Keratinocyte (primary cell): ENCODE measurements at regions not wholly inside any gene's neighbourhood (a gene's known extent, or its start where the extent isn't known, plus 50 kb on each side); places are given as distances from the start of the nearest gene placed in this dataset.
"Not testable (repeated sequence)": the region's sequence is repeated elsewhere in the genome, so short reads cannot be mapped to it uniquely, and the experiment has no call there.

Experiments
- DNase-seq: peaks from one replicate; pipeline ENCODE4 v3.0.0-alpha.2; 2011; ENCODE audit warnings: low read depth, missing footprints, low spot score
- FAIRE-seq: peaks from 2 replicates; lab custom pipeline; 2011; peaks lifted over from hg19 to GRCh38; lab: Jason Lieb, UNC
- H2AFZ ChIP-seq: 2 replicates; pipeline ENCODE4 v1.6.0; 2012; ENCODE audit warnings: low read length, control low read depth, inconsistent platforms; ENCODE audit not compliant: control insufficient read depth
- H3K27ac ChIP-seq: 2 replicates; pipeline ENCODE4 v1.5.1; 2011; ENCODE audit warnings: low read length; ENCODE audit not compliant: control insufficient read depth, insufficient read depth
- H3K27me3 ChIP-seq: 3 replicates; pipeline ENCODE4 v1.6.0; 2011; ENCODE audit warnings: low read length; ENCODE audit not compliant: control insufficient read depth, insufficient read depth; ENCODE audit errors: extremely low read depth
- H3K36me3 ChIP-seq, 2 experiments: 2 replicates in 1 of 2; 3 replicates in 1 of 2; pipeline ENCODE4 v1.5.1; 2011; ENCODE audit warnings: low read length in 2 of 2, mild to moderate bottlenecking in 1 of 2; ENCODE audit not compliant: control insufficient read depth in 2 of 2, insufficient read depth in 2 of 2; ENCODE audit errors: extremely low read depth in 1 of 2
- H3K4me1 ChIP-seq: 3 replicates; pipeline ENCODE4 v1.5.1; 2011; ENCODE audit warnings: low read length; ENCODE audit not compliant: control insufficient read depth, insufficient read depth; ENCODE audit errors: extremely low read depth
- H3K4me2 ChIP-seq: 3 replicates; pipeline ENCODE4 v1.6.0; 2011; ENCODE audit warnings: low read depth, low read length; ENCODE audit not compliant: control insufficient read depth, insufficient read depth; ENCODE audit errors: extremely low read depth
- H3K4me3 ChIP-seq, 3 experiments: fragments of 200-600 bp in 1 of 3; sonication (generic) in 1 of 3; 2 replicates in 2 of 3; 3 replicates in 1 of 3; pipeline ENCODE4 v1.5.1; 2011 to 2016; ENCODE audit warnings: low read length in 3 of 3, mild to moderate bottlenecking in 3 of 3, control low read depth in 2 of 3, inconsistent platforms in 1 of 3, low read depth in 1 of 3, mixed read lengths in 1 of 3, mixed run types in 1 of 3, moderate library complexity in 1 of 3; ENCODE audit not compliant: control insufficient read depth in 2 of 3, insufficient read depth in 2 of 3; ENCODE audit errors: extremely low read depth in 1 of 3
- H3K79me2 ChIP-seq: 2 replicates; pipeline ENCODE4 v1.6.0; 2012; ENCODE audit warnings: low read length; ENCODE audit not compliant: control insufficient read depth, insufficient read depth
- H3K9ac ChIP-seq: 3 replicates; pipeline ENCODE4 v1.6.0; 2011; ENCODE audit warnings: low read length; ENCODE audit not compliant: control insufficient read depth, insufficient read depth; ENCODE audit errors: extremely low read depth
- H3K9me1 ChIP-seq: 3 replicates; pipeline ENCODE4 v1.6.0; 2011; ENCODE audit warnings: low read length; ENCODE audit not compliant: control insufficient read depth, insufficient read depth; ENCODE audit errors: extremely low read depth
- H3K9me3 ChIP-seq: 2 replicates; pipeline ENCODE4 v1.5.1; 2012; ENCODE audit warnings: low read depth, low read length; ENCODE audit not compliant: control insufficient read depth
- H4K20me1 ChIP-seq: 3 replicates; pipeline ENCODE4 v1.6.0; 2011; ENCODE audit warnings: low read length; ENCODE audit not compliant: control insufficient read depth, insufficient read depth; ENCODE audit errors: extremely low read depth
- CTCF ChIP-seq, 3 experiments: IDR thresholded peaks in 1 of 3; conservative IDR thresholded peaks in 1 of 3; optimal IDR thresholded peaks in 1 of 3; 2 replicates in 2 of 3; 3 replicates in 1 of 3; pipeline versions ENCODE3 to v1.5.1; 2011; ENCODE audit warnings: low read length in 3 of 3, mild to moderate bottlenecking in 3 of 3, moderate library complexity in 2 of 3, control low read depth in 1 of 3, inconsistent platforms in 1 of 3; ENCODE audit not compliant: insufficient read depth in 2 of 3; ENCODE audit errors: extremely low read depth in 1 of 3
- EZH2 ChIP-seq: IDR thresholded peaks from one replicate; pipeline ENCODE4 v1.6.1; 2012; ENCODE audit warnings: inconsistent platforms, mild to moderate bottlenecking, low read length, moderate library complexity
- dilution Hi-C: fragments of 300-500 bp; cut with MboI; formaldehyde crosslinking; loops from one replicate; pipeline ENCODE4 v1.7.0; 2020; ENCODE audit warnings: low sequenced_read_pairs; ENCODE audit not compliant: extremely low pct_ligation_motif_present

GRCh38 chr7:152590481-152590880, 85.5 kb downstream of the XRCC2 start:
- TF ChIP-seq EZH2: no peak
- TF ChIP-seq CTCF (optimal IDR thresholded peaks at IDR 0.05 in 1 of 3, IDR thresholded peaks at IDR 0.05 in 1 of 3, conservative IDR thresholded peaks at IDR 0.05 in 1 of 3; ENCODE audit: extremely low read depth in 1 of 3, insufficient read depth in 2 of 3, low read length in 3 of 3): no peak
- no peaks in the 10 kb centered on the region for H3K4me1 ChIP-seq
- H3K4me2 ChIP-seq: no peak overlapping the region
- no peaks in the 10 kb centered on the region for H3K79me2 ChIP-seq
- H3K4me3 ChIP-seq: no peak overlapping the region
- H3K9me3 ChIP-seq: no peaks in the 10 kb centered on the region
- FAIRE-seq: no peak
- no peaks in the 10 kb centered on the region for H4K20me1 ChIP-seq
- no peak overlapping the region for H3K9ac ChIP-seq
- no peaks in the 10 kb centered on the region for H3K27me3 ChIP-seq
- H2AFZ ChIP-seq: no peak overlapping the region
- DNase-seq: no peak
- no peak overlapping the region for H3K27ac ChIP-seq
- dilution Hi-C loops: no loop called here
- H3K9me1 ChIP-seq: no peaks in the 10 kb centered on the region
- no peaks in the 10 kb centered on the region for H3K36me3 ChIP-seq

GRCh38 chr7:152589821-152590220, 86.1 kb downstream of the XRCC2 start:
- H3K9me3 ChIP-seq, DNase-seq, H3K9ac ChIP-seq, H3K4me2 ChIP-seq, H3K9me1 ChIP-seq, H2AFZ ChIP-seq, H3K27ac ChIP-seq, H3K79me2 ChIP-seq, H3K27me3 ChIP-seq, H3K4me3 ChIP-seq, H3K36me3 ChIP-seq, FAIRE-seq, H4K20me1 ChIP-seq, dilution Hi-C loops, H3K4me1 ChIP-seq: not testable (repeated sequence)

GRCh38 chr7:152588350-152588749, 87.6 kb downstream of the XRCC2 start:
- TF ChIP-seq CTCF (optimal IDR thresholded peaks at IDR 0.05 in 1 of 3, IDR thresholded peaks at IDR 0.05 in 1 of 3, conservative IDR thresholded peaks at IDR 0.05 in 1 of 3; ENCODE audit: extremely low read depth in 1 of 3, insufficient read depth in 2 of 3, low read length in 3 of 3): no peak
- no peak for TF ChIP-seq EZH2
- dilution Hi-C loops: no loop called here
- H3K9ac ChIP-seq: no peak overlapping the region
- no peaks in the 10 kb centered on the region for H3K27me3 ChIP-seq
- H3K4me1 ChIP-seq: no peaks in the 10 kb centered on the region
- H3K27ac ChIP-seq: no peak overlapping the region
- no peak for FAIRE-seq
- no peak overlapping the region for H2AFZ ChIP-seq
- H3K79me2 ChIP-seq: no peaks in the 10 kb centered on the region
- no peaks in the 10 kb centered on the region for H3K9me1 ChIP-seq
- no peak overlapping the region for H3K4me2 ChIP-seq
- no peaks in the 10 kb centered on the region for H3K9me3 ChIP-seq
- H3K4me3 ChIP-seq: no peak overlapping the region
- H3K36me3 ChIP-seq: no peaks in the 10 kb centered on the region
- no peak for DNase-seq
- H4K20me1 ChIP-seq: no peaks in the 10 kb centered on the region
